GM21576 (cell line): ENCODE measurements at regions not wholly inside any gene's neighbourhood (a gene's known extent, or its start where the extent isn't known, plus 50 kb on each side); places are given as distances from the start of the nearest gene placed in this dataset.
"Not testable (repeated sequence)": the region's sequence is repeated elsewhere in the genome, so short reads cannot be mapped to it uniquely, and the experiment has no call there.

Experiments used
- ATAC-seq: cut with Tn5 transposase; IDR thresholded peaks from one replicate; pipeline ENCODE4 v1.9.1; 2021; ENCODE audit warnings: mild to moderate bottlenecking, moderate library complexity; ENCODE audit not compliant: unreplicated experiment

- not testable (repeated sequence) for ATAC-seq
Observed at GRCh38 chr7:63856466-63856865, 142.2 kb upstream of the ZNF722 start.

- no peak for ATAC-seq
Observed at GRCh38 chr7:63867127-63867526, 131.5 kb upstream of the ZNF722 start.

GRCh38 chr7:63874242-63874641 is 124.4 kb upstream of the ZNF722 start:
- ATAC-seq = not testable (repeated sequence)

DNA sequence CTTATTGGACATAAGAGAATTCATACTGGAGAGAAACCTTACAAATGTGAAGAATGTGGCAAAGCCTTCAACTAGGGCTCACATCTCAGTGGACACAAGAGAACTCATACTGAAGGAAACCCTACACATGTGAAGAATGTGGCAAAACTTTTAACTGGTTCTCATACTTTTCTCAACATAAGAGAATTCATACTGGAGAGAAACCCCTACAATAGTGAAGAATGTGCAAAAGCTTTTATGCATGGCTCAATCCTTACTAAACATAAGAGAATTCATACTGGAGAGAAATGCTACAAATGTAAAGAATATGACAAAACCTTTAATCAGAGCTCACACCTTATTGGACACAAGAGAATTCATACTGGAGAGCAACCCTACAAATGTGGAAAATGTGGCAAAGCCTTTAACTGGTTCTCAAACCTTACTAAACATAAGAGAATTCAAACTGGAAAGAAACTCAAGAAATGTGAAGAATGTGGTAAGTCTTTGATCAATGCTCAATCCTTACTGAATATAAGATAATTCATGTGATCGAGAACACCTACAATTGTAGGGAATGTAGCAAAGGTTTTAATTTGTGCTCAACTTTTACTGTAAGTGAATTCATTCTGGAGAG is 121.8 kb upstream of the ZNF722 start:
- no peak for ATAC-seq

- no peak for ATAC-seq
Observed at GRCh38 chr7:63887031-63887430, 111.6 kb upstream of the ZNF722 start.

GRCh38 chr7:63899691-63900393 is 98.8 kb upstream of the ZNF722 start:
- no peak for ATAC-seq

- no peak for ATAC-seq
Observed at GRCh38 chr7:63900394-63901203, 98.0 kb upstream of the ZNF722 start.

GRCh38 chr7:63901204-63901506 is 97.5 kb upstream of the ZNF722 start:
- ATAC-seq = not testable (repeated sequence)

- no peak for ATAC-seq
Observed at GRCh38 chr7:63918986-63919385, 79.7 kb upstream of the ZNF722 start.

DNA sequence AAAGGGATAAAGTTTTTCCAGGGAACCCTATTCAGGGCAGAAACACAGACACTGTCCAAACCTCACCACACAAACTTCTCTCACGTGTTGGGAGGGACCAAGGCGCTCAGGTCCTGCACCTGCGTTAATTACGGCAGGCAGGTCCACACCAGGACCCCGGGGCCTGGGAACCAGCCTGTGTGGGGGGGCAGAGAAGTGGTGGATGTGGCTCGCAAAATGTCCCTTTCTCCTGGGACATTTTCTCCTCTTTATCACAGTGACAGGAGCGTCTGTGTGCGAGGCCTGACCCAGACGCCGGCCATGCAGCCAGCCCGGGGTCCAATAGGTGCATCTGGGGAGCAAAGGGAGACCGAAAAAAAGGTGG is 73.4 kb upstream of the ZNF722 start:
- ATAC-seq = no peak

- peak; percentile 71 for ATAC-seq
Observed at GRCh38 chr7:63925626-63926460, 72.8 kb upstream of the ZNF722 start.

GRCh38 chr7:63927261-63927660 is 71.4 kb upstream of the ZNF722 start:
- no peak for ATAC-seq

DNA sequence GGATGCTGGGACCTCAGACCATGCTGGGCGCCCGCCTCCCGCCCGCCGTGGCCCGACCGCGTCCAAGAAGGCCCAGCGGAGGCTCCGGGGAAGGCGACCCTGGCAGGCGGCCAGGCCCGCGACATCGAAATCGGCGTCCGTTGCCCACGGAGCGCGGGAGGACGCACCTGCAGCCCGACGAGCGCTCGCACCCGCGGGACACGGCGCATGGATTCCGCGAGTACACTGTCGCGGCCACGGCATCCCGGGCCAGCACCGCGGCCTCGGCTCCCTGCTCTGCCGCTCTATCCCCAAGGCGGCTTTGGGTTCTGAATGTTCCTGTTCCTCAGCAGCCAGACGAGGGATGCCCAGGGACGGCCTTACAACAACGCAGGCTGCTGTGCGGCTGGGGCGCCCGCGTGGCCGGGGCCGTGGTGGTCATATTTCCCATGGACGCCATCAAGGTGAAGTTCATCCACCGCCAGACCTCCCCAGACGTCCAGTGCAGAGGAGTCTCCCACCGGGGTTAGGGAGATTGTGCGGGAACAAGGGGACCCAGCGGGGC is 67.5 kb upstream of the ZNF722 start:
- ATAC-seq = no peak

- no peak for ATAC-seq
Observed at GRCh38 chr7:63931985-63932577, 66.6 kb upstream of the ZNF722 start.
